ENCODE measurements at regions not wholly inside any gene's neighbourhood (a gene's known extent, or its start where the extent isn't known, plus 50 kb on each side); places are given as distances from the start of the nearest gene placed in this dataset.
"Not testable (repeated sequence)": the region's sequence is repeated elsewhere in the genome, so short reads cannot be mapped to it uniquely, and the experiment has no call there.

GRCh38 chr22:27094633-27095308 lies 437.4 kb downstream of the MIAT start:
- no peak for DNase-seq (ENCODE audit: low read depth)

GRCh38 chr22:27097506-27097905 lies 440.1 kb downstream of the MIAT start:
- DNase-seq (ENCODE audit: low read depth), result no peak

DNA sequence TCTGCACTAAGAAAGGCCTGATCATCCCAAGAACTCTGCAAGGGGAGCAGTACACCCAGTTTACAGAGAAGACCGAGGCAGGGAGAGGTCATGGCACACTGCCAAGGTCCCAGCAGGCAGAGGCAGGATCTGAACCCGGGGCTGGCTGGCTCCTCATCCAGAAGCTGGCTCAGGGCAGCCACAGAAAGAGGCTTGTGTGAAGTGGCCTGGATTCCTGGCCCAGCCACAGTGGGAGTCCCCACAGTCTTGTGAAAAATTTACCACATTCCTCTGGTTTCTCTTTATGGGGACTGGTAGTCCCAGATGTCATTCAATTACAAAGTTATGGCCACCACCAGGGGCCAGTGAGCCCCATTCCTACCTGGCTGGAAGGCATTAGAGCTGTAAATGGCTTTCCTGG lies 440.5 kb downstream of the MIAT start:
- no peak for DNase-seq (ENCODE audit: low read depth)

DNA sequence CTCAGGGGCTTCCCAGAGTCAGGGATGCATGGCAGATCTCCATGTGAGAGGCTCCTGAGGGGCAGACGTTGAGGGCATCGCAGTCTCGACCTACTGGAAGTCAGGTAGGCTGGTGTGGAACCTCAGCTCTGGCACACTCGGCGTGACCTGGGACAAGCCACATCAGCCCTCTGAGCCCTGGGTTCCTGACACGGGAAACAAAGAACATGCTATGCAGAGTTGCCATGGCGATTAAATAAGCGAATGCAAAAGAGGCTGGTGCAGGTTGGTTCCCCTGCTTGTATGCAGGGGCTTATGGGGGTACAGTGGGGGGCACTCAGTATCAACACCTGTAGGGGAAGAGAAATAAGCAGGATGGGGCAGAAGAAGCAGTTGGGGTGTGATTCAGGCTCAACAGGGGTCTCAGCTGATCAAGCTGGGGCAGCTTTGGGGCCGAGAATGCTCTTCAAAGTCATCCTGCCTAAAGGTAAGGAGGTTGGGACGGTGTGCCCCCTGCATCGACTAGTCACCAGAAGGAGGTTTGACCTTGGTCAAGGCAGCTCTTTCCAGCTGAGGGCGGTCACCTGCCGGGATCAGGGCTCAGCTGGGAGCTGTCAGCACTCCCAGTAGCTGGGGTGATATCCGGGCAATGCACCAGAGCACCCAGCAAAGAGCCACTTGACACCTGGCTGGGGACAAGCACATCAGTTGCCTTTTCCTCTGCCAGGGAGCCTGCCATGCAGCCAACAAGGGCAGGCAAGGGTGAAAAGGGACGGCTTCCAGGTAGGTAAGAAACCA lies 442.7 kb downstream of the MIAT start:
- DNase-seq (ENCODE audit: low read depth), result no peak

DNA sequence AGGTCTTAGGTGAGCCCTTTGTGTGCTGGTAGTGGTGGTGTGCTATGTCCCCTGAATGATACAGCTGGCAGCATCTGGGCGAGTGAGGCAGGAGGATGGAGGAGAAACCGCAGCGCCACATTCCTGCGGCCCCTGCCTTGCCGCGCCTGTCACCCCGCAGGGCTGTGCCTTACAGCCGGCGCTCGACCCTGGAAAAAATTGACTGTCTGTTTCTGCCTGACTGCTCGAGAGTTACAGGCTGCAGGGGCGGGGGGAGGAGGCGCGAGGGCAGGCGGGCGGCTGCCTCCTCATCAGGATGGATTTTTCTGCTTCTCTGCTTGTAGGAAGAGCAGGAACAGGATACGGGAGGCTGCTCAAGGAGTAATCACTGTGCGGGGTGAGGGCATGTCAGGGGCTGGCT lies 443.4 kb downstream of the MIAT start:
- DNase-seq (ENCODE audit: low read depth), result no peak

GRCh38 chr22:27101288-27101687 lies 443.9 kb downstream of the MIAT start:
- DNase-seq (ENCODE audit: low read depth), result no peak

DNA sequence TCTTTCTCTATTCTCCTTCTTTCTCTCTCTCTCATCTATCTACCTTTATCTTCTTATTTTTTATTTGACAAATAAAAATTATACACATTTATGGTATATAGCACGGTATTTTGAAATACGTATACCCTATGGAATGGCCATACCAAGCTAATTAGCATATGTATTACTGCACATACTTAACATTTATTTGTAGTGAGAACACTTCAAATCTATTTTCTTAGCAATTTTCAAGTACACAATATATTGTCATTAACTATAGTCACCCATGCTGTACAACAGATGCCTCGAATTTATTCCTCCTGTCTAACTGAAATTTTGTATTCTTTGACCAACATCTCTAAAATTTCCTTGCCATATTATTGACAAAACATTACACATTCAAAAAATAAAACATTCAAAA lies 447.1 kb downstream of the MIAT start:
- no peak for DNase-seq (ENCODE audit: low read depth)

- DNase-seq (ENCODE audit: low read depth), result no peak
Measured at GRCh38 chr22:27105142-27106025, 448.0 kb downstream of the MIAT start.

DNA sequence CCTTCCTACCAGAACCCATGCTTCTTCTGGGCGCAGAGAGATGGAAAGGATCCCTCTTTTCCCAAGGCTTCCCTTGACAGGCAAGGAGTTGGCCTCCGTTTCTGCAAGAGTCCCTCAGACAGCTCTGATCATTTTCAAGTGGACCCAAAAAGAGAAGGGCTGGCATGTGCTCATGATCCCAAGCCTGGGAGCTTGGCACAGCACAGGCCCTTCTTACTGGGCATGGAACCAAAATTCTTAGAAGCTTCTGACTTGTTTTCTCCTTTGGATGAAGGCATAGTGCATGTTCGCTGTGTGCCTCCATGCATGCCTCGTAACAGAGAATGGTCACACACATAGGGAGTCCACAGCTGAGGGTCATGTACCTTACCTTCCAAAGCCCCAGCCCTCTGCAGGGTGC lies 449.6 kb downstream of the MIAT start:
- no peak for DNase-seq (ENCODE audit: low read depth)

GRCh38 chr22:27107386-27107785 lies 450.0 kb downstream of the MIAT start:
- DNase-seq (ENCODE audit: low read depth), result no peak

DNA sequence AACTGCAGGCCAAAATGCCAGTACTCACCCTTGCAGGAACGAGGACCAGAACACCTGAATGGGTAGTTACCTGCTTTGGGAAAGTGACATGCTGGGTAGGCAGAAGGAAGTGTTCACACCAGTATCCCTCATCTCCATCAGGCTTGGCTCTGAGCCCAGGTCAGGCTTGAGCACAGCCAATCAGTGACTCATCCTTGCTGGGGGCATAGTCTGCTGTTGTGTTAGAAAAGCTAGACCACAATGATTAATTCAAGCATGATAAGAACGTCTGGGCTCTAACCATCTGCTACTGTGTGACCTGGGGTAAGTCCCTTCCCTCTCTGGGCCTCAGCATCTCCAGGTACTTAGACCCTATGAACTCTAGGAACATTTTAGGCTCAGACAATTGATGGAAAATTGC lies 450.4 kb downstream of the MIAT start:
- no peak for DNase-seq (ENCODE audit: low read depth)

DNA sequence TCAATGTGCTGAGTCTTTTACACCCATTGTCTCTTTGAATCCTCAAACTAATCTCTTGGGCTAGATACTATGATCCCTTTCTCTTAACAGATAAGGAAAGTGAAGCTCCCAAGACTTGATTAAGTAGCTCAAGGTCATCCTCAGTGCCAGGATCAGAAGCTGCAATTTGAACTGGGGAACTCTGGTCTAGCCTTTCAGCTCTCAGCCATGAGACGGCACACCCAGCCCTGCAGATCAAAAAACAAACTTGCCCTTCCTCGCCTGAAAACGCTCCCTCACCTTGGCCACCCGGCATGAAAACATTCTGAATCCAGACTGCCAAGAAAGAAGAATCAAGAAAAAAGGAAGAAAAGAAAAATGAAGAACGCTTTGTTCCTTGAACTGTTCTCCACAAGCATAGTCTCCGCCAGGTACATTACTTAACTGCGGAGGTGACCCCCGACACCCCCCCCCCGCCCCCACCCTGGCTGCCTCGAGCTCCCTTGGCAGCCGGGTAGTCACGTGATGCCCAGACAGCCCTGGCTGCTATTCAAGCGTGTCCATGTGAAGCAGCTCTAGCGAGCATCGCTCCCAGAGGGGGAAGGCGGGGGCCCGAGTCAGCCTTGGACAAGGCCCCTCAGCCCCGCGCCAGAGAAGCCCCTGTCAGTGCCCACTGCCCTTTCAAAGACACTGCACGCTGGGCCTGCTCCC lies 451.2 kb downstream of the MIAT start:
- no peak for DNase-seq (ENCODE audit: low read depth)

- not testable (repeated sequence) for DNase-seq (ENCODE audit: low read depth)
Measured at GRCh38 chr22:27109406-27109805, 452.0 kb downstream of the MIAT start.

DNA sequence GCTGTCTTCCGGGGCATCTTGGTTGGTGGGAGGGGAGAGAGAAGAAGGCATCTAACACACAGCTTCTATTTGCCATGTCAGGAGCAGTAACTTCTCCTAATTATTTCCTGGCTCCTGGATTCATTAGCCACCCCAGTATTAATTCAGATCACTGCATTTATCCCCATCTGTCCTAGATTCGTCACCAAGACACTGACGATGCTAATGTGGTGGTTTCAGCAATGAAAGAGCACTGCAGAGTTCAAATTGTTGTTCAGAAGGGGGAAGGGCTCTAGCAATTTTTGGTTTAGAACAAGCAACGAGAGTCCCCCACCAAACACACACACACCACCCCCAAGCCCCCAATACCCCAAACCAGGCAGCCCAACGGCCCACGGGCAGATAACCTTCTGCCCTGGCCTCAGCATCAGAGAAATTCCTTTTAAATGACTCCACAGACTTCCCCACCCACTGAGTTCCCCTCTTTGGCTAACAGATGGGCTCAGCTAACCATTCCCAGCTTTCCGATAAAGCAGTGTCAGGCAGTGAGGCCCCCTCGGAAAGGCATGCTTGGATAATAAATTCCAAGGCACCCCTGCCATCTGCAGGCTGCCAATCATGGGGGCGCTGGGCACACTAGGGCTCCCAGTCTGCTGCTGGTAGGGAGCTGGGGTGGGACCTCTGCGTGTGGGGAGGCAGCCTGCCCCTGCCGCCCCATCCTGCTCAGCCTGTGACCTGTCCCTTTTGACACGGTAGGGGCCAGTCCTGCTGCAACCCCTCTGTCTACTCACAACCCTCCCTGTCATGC lies 453.5 kb downstream of the MIAT start:
- DNase-seq (ENCODE audit: low read depth), result no peak

DNA sequence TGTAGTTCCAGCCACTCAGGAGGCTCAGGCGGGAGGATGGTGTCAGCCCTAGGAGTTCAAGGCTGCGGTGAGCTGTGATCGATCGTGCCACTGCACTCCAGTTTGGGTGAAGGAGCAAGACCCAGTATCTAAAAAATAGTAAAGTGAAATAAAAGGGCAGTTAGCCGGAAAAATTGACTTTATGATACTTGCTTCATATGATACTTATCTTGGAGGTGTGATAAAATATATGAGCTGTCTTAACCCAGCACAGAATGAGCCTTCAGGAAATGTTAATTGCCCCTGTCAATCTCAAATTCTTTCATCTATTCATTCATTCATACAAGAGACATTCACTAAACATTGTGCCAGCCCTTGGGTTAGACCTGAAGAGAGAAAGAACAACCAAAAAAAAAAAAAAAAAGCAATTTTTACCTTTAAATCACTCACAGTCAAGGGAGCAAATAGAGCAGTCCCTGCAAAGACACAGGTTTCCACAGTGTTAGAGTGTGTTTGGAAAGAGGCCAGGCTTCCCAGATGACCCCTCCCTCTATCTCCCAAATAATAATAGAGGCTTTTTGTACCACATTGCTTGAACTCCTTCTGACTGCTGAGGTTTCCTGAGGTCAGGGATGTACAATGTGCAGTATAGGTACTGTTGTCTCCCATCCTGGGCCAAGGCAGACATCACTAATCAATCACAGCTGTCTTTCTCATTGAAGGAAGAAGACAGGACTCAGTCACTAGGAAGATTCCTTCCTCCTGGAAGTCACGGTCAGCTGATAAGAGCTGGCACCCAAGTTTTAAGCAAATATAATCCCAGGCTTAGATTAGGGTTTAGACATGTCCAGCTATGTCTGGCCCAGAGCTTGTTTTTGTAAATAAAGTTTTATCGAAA lies 454.6 kb downstream of the MIAT start:
- DNase-seq (ENCODE audit: low read depth), result no peak

GRCh38 chr22:27113211-27113635 lies 455.8 kb downstream of the MIAT start:
- DNase-seq (ENCODE audit: low read depth), result no peak

DNA sequence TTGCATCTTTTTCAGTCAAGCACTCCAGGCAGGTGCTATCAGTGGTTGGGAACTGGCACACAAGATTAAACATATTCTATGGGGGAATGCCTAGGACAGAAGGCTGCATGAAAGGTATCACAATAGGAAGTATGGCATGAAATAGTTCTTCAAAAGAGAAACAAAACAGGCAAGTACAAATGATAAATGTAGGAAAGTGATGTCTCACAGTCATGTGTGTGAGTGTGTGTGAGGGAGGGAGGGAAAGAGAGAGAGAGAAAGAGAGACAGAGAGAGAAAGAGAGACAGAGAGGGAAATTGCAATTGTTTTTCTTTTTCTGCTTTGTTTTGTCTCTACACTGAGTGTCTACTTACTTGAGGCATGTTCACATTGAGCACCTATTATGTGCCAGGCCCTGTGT lies 456.3 kb downstream of the MIAT start:
- no peak for DNase-seq (ENCODE audit: low read depth)

DNA sequence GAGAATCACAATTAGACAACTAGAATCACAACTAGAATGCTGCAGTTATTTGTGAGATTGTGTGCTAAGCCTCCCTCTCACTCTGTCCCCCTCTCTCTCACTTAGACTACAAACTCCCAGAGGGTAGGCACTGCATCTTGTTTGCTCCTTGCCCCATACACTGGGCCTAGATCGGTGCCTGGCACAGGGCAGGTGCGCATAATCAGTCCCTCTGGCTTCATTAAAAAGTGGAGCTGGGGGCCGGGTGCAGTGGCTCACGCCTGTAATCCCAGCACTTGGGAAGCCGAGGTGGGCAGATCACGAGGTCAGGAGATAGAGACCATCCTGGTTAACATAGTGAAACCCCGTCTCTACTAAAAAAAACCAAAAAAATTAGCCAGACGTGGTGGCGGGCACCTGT lies 456.8 kb downstream of the MIAT start:
- DNase-seq (ENCODE audit: low read depth), result no peak

DNA sequence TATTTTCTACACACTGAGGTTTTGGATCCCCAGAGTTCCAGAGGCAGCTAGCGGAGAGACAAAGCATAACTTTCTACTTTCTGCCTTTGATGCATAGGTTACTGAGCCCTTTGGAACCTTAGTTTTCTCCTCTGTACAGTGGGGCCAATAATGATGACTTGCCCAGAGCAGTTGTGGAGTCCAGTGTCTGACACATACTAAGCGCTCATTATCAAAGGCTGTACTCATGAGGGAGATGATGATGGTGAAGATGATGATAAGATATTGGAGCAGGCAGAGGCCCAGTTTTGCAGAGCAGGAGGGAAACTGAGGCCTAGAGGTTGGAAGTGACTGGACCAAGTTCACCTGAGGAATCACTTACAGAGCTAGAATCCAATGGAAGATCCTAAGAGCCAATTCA lies 458.0 kb downstream of the MIAT start:
- DNase-seq (ENCODE audit: low read depth), result no peak

DNA sequence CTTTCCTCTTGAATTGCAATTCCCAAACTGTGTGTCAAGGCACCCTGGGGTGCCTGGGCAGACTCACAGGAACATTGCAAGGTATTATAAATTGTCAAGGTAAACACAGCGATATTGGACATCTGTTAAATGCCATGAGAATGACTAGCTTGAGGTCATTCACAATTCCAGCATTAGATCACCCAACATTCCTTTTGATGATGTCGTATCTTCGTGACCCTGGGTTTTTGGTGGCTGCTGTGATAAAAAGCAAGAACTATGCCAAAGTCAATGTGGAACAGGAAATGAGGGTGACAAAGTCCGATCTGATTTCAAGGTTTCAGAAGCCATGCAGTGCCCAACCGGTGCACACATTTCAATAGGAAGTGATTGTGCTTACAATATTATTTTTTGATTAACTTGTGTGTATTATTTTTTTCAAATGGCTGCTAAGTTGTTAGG lies 458.4 kb downstream of the MIAT start:
- no peak for DNase-seq (ENCODE audit: low read depth)
